WERI-Rb-1 (cell line): ENCODE measurements at regions not wholly inside any gene's neighbourhood (a gene's known extent, or its start where the extent isn't known, plus 50 kb on each side); places are given as distances from the start of the nearest gene placed in this dataset.

Source experiments
- DNase-seq: peaks from one replicate; pipeline ENCODE4 v3.0.0-alpha.2; 2020
- H3K27ac ChIP-seq: fragments of 250-450 bp; sonication (Bioruptor Pico); 2 replicates; pipeline ENCODE4 v1.5.1; 2020; ENCODE audit warnings: mild to moderate bottlenecking, moderate library complexity
- H3K27me3 ChIP-seq: fragments of 250-450 bp; sonication (Bioruptor Pico); 2 replicates; pipeline ENCODE4 v1.5.1; 2021; ENCODE audit warnings: mild to moderate bottlenecking, low read depth, moderate library complexity; ENCODE audit not compliant: insufficient read depth, severe bottlenecking
- H3K36me3 ChIP-seq: fragments of 250-450 bp; sonication (Bioruptor Pico); 2 replicates; pipeline ENCODE4 v1.5.1; 2020; ENCODE audit warnings: mild to moderate bottlenecking, moderate library complexity
- H3K4me3 ChIP-seq: 2 replicates; pipeline ENCODE4 v1.5.1; 2011; ENCODE audit warnings: low read depth, mild to moderate bottlenecking, control low read depth, low read length
- H3K9me3 ChIP-seq: fragments of 250-450 bp; sonication (Bioruptor Pico); 2 replicates; pipeline ENCODE4 v1.5.1; 2021; ENCODE audit warnings: mild to moderate bottlenecking, moderate library complexity; ENCODE audit not compliant: severe bottlenecking
- TF ChIP-seq, protein P1 (sequence below): IDR thresholded peaks from 2 replicates; pipeline ENCODE4 v1.5.1; 2011; ENCODE audit warnings: low read depth, mild to moderate bottlenecking, control low read depth, inconsistent platforms, low read length

DNA sequence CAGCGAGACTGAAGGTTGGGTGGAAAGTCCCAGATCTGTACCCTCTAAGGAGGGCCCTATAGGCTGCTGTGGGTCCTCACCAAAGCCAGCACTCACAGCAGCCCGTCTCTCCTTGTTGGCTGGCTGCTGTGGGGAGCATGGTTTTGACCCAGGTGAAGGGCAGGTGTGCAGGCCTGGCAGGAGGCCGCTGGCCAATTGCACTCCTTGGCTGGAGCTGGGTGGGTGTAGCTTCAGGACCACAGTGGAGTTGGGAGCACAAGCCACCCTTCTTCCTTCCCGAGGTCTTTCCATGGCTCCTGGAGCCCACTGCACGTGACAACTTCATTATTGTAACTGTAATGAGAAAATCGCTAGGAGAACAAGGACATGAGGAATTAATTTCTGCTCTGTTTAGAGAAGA lies 287.7 kb upstream of the FOXQ1 start:
- Histone ChIP-seq H3K9me3 (peaks cover 26% of the 10 kb centered on the region), H3K4me3 (no peak overlapping the region), H3K36me3 (no peaks in the 10 kb centered on the region), H3K27ac (no peak overlapping the region), H3K27me3 (no peaks in the 10 kb centered on the region)
- TF ChIP-seq, protein P1, sequence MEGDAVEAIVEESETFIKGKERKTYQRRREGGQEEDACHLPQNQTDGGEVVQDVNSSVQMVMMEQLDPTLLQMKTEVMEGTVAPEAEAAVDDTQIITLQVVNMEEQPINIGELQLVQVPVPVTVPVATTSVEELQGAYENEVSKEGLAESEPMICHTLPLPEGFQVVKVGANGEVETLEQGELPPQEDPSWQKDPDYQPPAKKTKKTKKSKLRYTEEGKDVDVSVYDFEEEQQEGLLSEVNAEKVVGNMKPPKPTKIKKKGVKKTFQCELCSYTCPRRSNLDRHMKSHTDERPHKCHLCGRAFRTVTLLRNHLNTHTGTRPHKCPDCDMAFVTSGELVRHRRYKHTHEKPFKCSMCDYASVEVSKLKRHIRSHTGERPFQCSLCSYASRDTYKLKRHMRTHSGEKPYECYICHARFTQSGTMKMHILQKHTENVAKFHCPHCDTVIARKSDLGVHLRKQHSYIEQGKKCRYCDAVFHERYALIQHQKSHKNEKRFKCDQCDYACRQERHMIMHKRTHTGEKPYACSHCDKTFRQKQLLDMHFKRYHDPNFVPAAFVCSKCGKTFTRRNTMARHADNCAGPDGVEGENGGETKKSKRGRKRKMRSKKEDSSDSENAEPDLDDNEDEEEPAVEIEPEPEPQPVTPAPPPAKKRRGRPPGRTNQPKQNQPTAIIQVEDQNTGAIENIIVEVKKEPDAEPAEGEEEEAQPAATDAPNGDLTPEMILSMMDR, result no peak
- no peak for DNase-seq

DNA sequence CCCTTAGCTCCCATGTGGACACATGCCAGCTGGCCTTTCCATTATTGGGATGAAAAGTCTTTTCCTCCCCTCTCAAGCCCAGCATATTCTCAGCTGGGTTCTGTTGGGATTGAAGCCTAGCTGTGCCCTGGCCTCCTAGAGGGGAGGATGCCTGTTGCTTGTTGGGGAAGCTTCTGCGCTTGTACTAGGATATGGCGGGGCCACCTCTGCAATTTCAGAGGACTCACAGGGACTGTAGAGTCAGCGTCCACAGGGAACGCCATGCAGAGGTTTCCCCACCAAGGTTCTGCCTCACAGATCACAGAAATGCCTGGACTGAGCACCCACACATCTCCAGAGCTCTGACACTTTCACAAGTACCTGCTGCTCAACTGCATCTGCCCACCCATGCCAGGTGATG lies 288.7 kb upstream of the FOXQ1 start:
- H3K27ac ChIP-seq, result no peak overlapping the region
- no peak for DNase-seq
- peaks cover 18% of the 10 kb centered on the region for H3K9me3 ChIP-seq
- no peak overlapping the region for H3K4me3 ChIP-seq
- H3K36me3 ChIP-seq, result no peaks in the 10 kb centered on the region
- no peaks in the 10 kb centered on the region for H3K27me3 ChIP-seq
- TF ChIP-seq, protein P1, result no peak

DNA sequence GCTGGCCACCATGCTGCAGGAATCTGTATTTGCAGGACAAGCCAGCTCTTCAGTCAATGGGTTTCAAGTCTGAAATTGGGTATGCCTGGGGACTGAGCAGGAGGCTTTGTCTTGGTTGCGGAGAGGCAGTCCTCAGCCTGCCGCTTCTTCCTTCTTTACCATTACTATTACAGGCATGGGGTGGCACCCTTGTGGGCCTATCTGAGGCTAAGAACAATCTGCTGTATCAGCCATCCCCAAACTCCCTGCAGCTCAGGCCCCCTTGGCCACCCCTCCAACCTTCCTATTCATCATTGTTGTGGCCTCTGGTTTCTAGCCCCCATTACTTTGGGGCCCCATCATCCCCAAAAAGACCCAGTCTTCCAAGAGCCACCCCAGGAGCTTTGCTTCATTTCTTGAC lies 289.2 kb upstream of the FOXQ1 start:
- TF ChIP-seq, protein P1, result no peak
- peaks cover 13% of the 10 kb centered on the region for H3K9me3 ChIP-seq
- H3K36me3 ChIP-seq, result no peaks in the 10 kb centered on the region
- H3K27ac ChIP-seq, result no peak overlapping the region
- H3K4me3 ChIP-seq, result no peak overlapping the region
- no peak for DNase-seq
- H3K27me3 ChIP-seq, result no peaks in the 10 kb centered on the region

DNA sequence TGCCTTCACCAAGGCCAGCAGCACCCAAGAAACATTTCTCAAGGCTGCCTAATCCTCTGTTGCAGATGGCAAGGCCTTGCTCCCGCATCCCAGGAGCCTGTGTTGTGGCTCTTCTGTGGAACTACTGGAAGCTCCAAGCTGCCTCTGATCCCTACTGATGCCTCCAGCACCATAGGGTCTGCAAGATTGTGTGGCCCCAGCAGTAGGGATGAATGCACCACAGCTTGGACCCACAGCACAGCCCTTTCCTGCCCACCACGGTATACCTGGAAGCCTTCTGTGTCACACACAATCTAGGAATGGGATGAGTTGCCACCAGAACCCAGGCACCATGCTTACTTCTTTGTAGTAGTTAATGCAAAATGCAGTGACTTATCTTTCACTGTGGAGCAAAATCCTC lies 291.1 kb upstream of the FOXQ1 start:
- TF ChIP-seq, protein P1, result no peak
- Histone ChIP-seq H3K27ac (no peak overlapping the region), H3K4me3 (no peak overlapping the region), H3K36me3 (no peaks in the 10 kb centered on the region), H3K27me3 (no peaks in the 10 kb centered on the region), H3K9me3 (peaks cover 13% of the 10 kb centered on the region)
- no peak for DNase-seq

DNA sequence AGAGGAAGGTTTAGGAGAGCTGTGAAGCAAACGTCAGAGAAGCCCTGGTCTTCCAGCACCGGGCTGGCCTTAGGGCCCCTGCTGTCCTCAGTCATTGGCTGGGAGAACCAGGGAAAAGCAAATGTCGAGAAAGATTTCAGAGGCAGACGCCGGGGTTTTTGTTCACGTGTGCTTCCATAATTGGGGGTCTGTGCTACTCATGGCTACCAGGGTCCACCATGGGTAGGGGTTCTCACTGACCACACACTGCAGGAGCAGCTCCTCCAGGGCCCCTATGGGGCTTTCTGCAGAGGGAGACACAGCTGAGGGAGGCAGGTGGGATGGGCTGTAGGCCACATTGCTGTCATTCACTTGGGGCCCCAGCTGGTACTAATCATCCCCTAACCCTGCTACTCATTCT lies 291.8 kb upstream of the FOXQ1 start:
- Histone ChIP-seq H3K27ac (no peak overlapping the region), H3K4me3 (no peak overlapping the region), H3K27me3 (no peaks in the 10 kb centered on the region), H3K36me3 (no peaks in the 10 kb centered on the region), H3K9me3 (peaks cover 13% of the 10 kb centered on the region)
- TF ChIP-seq, protein P1, result no peak
- no peak for DNase-seq

DNA sequence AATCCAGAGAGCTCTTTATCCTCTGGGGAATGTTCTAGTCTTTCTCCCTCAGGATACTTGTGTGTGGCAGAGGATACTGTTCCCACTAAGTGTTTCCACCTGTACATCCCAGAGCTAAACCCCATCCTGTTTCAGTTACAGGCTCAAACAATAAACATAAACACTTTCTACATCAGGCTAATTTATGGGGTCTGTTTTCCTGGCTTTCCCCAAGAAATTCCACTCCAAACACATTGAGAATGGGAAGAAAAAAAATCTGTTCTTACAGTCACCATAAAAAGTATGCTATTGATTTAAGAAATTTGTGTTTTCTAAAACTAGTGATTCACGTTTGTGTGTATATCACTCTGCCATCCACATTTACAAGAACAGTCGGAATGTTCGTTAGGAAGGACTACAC lies 293.9 kb upstream of the FOXQ1 start:
- TF ChIP-seq, protein P1, result no peak
- Histone ChIP-seq H3K4me3 (no peak overlapping the region), H3K27me3 (no peaks in the 10 kb centered on the region), H3K9me3 (peaks cover 16% of the 10 kb centered on the region), H3K36me3 (no peaks in the 10 kb centered on the region), H3K27ac (no peak overlapping the region)
- no peak for DNase-seq
